GM18858 (cell line): ENCODE measurements at regions not wholly inside any gene's neighbourhood (a gene's known extent, or its start where the extent isn't known, plus 50 kb on each side); places are given as distances from the start of the nearest gene placed in this dataset.

Experiments used
- ATAC-seq: cut with Tn5 transposase; IDR thresholded peaks from one replicate; pipeline ENCODE4 v1.9.1; 2021; ENCODE audit not compliant: unreplicated experiment

DNA sequence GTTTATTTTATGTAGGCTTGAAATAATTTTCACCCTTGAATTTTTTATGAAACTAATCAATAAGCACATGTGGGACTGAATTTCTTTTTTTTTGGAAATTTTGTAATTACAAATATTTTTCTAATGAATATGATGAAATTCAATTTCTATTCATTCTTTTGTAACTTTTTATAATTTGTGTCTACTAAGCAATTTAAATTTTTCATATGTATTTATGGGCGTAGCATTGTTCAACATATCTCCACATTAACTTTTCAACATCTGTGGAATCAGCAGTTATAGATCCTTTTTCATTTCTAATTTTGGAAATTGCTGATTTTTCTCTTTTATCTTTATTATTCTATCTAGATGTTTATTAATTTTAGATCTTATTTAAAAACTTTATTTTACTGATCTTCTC, 1320.3 kb downstream of the C4orf33 start:
- ATAC-seq, result no peak

DNA sequence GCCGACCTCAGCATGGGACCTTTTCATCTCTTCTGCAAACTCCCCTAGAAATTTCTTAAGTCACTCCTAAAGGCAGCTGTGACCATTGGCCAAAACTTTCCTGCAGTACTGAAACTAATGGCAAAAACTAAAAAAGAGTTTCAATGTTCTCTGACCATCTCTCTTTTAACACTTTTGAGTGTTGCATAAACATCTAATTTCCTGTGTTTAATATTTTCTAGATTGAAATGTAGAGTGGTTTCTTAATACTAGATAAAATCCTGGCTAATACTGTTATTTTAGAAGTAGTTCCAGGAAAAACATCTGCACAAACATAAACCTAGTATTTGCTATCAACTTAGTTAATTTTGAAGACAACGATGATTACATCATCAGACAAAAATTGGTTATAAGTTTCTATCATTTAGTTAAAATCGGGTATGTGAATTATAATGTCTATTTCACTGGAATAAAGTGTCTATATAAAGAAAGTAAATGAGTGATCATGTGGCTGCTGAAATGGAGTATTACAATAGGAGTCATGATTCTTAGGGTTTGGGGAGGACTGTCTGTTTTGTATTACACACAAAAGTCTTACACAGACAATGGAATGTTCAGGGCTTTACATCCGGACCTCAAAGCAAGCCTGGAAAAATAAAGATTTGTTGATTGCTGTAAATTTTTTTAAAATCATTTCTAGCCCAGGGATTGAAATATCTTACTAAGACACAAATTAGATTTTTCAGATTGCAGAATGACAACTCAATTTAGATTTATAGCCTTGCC, 1323.4 kb downstream of the C4orf33 start:
- no peak for ATAC-seq

DNA sequence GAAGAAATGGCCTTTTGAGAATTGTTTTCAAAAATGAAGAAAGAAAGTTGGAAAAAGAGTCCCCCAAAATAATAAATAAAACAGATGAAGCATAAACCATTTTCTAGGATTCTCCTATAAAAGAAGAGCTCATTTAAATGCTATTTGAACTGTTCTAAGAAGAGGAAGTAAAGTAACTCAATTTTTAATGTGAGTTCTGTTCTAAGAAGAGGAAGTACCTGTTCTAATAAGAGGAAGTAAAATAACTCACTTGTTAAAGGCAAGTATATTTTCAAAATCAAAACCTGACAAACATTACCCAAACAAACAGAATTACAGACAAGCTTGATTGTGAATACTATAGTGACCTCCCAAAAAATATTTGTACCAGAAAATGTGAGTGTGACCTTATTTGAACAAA, 1326.3 kb downstream of the C4orf33 start:
- ATAC-seq, result no peak

DNA sequence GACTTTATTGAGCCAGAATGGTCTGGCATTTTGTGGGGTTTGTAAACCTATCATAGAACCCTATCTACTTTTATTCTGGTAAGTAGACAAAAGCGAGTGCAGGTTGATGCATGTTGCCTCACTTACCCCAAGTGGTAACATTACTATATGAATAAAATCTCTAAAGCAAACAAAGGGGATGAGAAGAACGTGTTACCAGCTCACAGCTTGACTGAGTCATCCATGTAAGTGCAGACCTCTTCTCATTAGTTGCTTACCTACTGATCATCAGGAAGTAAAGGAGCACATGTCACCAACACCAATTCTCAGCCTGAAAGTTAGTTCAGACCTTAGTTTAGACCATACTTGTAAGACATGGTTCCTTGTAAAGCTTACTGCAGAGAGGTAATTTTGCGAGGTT, 1328.3 kb downstream of the C4orf33 start:
- ATAC-seq, result no peak

DNA sequence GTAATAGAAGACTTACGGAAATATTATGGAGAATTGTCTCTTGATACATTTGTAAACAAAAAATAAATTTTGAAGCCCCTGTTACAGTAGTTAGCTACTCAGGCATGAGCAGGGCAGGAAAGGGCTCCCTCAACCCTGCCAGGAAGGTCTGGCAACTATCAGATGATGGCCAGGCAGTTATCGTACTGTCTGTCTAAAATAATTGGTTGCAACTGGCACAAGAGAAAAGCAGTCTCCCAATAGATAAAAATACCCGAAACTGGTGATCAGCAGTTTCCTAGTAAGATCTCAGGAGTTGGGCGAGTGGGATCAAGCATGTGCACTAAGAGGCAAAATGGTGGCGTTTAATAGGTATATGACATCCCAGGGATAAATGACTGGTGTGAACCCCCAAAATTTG, 1336.3 kb downstream of the C4orf33 start:
- ATAC-seq, result no peak

DNA sequence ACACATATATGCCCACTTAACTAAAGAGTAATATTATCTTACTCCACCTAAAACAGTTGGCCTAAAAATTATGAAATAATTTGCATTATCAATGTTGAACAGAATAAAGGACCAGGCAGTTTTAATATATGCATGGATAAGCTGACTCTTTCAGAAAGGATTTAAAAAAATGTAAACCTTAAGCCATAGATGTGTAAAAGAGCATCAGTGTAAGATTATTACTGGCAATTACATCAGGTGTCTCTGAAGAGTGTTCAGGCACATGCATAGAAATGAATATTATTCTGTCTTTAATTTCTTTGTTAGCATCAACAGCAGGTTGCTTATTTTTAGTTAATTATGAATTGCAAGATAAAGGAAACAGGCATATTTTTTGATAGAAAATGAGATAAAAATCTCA, 1353.8 kb downstream of the C4orf33 start:
- no peak for ATAC-seq

DNA sequence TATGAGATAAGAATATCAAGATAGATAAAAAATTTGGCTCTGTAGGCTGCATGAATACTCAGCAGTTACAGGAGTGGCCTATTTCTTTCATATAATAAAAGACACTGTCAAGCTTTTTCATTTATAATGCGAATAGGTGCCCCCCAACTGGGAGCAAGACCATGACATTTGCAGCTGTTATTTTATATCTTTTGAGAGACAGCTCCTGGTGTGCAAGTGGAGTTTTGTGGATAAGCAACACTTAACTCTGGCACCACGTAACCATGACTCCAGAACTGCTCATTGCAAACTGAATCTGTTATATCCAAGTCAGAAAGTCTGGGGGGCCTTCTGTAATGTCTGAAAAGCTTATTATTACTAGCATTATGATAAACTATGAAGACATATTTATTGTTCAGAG, 1372.4 kb downstream of the C4orf33 start:
- no peak for ATAC-seq

DNA sequence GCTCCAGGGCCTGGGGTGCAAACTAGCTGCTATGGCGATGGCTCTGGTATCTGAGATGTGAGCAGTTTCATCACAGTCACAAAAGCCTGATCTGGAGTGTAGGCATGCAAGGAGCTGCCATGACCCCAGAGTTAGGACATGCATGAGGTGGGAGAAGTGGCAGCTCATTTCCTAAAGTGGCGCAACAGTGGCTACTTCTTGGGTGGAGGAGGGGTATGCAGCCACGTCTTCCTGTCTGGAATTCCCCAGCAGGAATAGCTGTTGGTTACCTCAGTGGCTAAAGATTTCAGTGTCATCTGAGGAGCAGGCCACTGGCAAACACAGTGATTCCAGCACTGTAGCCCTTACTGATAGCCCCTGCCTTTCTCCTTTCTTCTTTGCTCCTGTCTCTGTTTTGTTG, 1382.5 kb downstream of the C4orf33 start:
- no peak for ATAC-seq

DNA sequence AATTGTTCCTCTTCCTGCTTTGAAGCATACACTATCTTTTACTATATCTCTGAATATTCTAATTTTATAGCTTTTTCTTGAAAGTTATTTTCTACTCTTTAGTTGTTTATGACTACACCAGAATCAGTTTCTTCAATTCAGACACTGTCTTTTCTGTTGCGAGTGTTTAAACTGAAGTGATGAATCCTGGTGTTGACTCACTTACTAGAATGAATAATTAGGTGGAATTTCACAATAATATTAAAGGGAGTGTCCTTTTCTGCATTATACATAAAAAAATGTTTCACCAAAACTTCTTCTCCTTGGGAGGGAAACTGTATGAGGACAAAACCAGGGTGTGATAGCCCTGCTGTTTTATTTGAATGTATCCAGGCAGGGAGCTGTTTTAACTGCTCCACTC, 1383.1 kb downstream of the C4orf33 start:
- no peak for ATAC-seq

DNA sequence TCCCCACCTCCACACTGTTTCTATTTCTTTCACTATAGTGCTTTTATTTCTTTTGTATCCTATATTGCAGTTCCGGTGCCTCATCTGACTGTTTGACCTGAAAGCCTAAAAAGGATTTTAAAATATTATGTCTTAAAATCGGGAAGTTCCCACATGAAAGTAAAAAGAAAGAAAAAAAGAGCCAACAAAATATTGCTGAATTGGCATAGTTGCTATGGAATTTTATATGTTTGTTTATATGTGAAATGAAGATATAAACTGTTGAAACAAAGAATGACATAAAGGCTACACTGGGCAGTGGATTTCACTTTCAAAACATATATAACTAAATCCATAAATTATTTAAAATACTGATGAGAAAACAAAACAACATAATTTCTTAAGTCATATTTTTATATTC, 1383.7 kb downstream of the C4orf33 start:
- ATAC-seq, result no peak

DNA sequence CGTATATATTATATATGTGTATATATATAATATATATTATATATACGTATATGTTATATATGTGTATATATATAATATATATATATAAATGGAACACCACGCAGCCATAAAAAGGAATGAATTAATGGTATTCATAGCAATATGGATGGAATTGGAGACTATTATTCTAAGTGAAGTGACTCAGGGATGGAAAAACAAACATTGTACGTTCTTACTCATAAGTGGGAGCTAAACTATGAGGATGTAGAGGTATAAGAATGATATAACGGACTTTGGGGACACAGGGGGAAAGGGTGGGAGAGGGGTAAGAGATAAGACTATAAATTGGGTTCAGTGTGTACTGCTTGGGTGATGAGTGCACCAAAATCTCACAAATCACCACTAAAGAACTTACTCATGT, 1388.9 kb downstream of the C4orf33 start:
- ATAC-seq, result no peak

DNA sequence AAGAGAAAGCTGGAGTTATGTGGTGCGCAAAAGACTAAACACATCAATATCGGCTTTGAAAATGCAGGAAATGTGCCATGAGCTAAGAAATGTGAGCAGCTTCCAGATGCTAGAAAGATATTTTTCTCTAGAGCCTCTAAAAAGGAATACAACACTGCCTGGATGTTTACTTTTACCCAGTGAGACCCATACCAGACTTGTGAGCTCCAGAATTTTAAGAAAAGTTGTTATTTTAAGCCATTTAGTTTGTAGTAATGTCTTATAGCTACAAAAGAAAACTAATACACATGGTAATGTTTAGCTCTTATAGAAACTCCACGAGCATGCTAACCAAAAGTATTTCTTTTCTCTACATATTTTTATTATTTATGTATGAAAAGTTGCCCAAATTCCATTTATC, 1389.4 kb downstream of the C4orf33 start:
- ATAC-seq, result no peak

DNA sequence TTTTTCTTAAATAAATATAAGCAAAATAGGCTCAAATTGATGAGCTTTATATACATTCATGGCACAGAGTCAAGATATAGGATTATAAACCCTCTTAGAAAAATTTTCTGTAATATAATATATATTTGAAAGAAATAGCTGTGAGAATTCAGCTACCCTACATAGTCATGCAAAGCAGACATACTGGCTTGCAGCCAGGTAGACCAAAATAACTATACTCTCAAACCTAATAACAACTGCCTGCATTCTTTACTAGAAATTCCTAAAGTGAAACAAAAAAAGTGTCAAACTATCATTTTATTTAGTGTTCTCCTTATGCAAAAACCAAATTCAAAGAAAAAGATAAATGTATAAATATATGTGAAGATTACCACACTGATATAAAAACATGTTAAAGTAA, 1390.2 kb downstream of the C4orf33 start:
- ATAC-seq, result no peak

DNA sequence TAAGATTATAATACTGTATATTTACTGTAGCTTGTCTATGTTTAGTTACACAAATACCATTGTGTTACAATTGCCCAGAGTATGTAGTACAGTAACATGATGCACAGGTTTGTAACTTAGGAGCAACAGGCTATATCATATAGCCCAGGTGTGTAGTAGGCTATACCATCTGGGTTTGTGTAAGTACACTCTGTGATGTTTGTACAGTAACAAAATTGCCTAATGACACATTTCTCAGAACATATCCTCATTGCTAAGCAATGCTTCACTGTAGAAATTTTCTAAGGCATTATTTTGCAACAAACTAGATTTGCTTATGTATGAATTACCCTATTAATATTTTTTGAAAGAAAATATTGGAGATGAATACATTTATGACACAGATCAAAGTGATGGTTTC, 1390.9 kb downstream of the C4orf33 start:
- ATAC-seq, result no peak

DNA sequence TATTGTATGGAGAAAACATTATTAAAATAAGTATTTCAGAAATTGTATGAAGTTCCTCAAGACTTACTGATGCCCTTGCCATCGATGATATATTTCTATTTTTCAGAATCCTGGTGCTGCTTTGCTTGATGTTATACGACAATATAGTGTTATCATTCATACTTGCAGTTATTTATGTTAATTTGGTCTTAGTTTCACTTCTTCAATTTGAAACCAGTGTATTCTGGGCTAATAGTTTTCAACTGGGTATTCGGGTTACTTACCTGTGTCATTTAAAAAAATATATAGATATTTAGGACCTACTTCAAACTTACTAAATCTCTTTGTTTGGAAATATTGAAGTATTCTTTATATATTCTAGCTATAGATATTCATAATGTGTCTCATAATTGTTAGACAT, 1414.7 kb downstream of the C4orf33 start:
- no peak for ATAC-seq

DNA sequence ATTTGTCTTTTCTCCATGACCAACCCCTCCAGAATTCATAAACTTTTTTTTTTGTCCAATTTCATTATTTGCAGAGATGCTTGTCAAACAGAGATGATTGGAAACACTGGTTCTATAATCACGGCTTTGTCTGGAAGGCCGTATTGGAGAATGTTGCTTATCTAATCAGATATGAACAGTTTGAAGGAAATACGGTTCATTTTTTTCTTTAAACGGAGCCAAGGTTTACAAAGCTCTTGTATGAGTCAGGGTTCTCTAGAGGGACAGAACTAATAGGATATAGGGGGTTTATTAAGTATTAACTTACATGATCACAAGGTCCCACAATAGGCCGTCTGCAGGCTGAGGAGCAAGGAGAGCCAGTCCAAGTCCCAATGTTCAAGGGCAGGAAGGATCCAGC, 1415.8 kb downstream of the C4orf33 start:
- ATAC-seq, result no peak

DNA sequence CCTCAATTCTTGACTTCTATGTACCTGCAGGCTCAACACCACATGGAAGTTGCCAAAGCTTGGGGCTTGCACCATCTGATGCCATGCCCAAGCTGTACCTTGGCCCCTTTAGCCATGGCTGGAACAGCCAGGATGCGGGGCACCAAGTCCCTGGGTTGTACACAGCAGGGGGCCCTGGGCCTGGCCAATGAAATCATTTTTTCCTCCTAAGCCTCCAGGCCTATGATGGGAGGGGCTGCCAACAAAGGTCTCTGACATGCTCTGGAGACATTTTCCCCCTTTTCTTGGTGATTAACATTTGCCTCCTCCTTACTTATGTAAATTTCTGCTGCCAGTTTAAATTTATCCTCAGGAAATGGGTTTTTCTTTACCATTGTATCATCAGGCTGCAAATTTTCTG, 1428.1 kb downstream of the C4orf33 start:
- no peak for ATAC-seq

DNA sequence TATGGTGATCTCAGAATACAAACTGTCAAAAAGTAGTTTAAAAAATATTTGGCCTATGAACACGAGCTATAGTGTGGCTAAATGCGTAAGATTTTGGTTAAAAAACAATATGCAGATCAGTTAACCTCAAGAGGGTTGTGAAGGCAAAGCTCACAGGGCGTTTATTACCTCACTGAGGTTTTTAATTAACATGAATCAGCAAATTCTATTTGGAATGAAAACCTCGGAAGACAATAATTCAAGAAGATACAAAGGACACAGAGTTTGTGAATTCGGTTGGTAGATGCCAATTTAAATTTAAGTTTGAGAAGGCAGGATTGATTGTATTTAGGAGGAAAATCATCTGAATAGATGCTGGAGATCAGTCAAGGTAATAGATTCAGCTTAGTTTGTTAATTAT, 1434.6 kb downstream of the C4orf33 start:
- no peak for ATAC-seq

DNA sequence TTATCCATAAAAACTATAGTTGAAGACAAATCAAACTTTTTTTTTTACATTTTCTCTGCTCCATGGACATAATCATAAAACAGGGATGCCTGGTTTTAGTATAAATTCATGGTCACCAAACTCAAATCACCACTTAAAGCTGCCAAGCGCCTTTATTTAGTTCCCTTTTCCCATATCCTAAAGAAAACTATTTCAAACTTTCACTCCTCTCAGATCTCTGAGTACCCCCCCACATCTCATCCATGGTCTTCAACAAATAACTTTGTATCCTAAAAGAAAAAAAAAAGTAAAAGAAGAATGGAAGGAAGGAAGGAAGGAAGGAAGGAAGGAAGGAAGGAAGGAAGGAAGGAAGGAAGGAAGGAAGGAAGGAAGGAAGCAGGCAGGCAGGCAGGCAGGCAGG, 1438.7 kb downstream of the C4orf33 start:
- no peak for ATAC-seq

DNA sequence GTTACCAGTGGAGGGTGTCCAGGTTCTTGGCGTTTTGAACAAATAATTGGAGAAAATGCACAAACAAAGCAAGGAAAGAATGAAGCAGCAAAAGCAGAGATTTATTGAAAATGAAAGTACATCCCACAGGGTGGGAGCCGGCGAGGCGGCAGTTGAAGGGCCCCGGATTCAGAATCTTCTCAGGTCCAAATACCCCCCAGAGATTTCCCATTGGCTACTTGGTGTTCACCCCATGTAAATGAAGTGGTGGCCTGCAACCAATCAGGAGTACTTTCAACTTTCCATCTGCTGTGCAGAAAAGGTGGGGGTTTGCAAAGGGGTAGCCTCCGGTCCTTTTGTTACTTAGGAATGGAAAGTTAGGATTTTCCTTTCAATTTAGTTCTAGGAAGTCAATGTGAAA, 1447.0 kb downstream of the C4orf33 start:
- ATAC-seq, result no peak

DNA sequence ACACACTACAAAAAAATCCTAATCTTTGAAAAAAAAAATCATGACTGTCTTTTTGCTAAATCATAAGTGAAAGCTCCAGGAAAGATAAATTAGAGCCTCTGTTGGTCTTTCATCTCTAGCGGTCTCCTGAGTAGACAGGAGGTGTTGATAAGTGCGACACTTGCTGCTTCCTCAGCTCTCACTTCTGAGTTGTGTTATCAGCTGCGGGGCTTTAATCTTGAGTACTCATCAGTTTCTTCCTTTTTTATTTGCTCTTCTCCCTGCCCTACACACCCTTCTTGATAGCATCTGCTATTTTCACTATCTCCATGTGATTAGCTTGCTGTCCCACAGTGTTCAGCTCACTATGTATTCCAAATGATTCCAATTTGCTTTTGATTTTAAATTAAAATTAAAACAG, 1449.2 kb downstream of the C4orf33 start:
- ATAC-seq, result no peak

DNA sequence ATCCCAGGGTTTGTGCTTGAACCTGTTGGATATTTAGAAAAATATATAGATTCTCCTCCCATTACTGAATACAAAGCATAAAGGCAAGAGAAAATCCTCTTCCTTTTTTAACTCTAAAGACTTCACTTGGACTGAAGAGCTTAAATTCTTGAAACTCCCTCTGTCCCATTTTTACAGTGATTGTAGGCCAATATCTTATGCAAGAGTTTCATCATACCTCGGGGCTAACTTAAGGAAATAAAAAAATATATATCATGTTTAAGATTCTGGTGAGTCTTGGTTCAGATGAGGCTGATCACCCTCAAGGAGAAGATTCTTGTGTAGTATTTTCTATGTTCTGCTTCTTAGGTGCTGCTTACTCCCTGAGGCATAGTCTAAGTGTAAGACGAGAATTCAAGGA, 1449.6 kb downstream of the C4orf33 start:
- no peak for ATAC-seq

DNA sequence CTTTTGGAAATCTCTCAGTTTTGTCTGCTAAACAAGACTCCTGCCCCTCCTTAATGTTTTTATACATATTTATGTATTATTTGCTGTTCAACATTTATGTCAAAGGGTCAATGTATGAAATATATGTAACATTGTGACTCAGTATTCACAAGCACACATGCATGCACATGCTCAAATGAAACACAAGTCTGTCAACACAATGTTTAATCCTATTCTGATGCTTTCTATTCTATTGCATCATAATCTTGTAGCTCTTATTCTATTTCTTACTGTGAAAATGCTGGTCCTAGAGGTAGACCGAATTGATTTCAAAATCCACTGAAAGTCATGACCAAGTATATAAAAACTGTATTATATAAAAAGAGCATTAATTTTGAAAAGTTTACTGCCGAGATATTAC, 1463.3 kb downstream of the C4orf33 start:
- no peak for ATAC-seq
